GM21381 (cell line): ENCODE measurements at regions not wholly inside any gene's neighbourhood (a gene's known extent, or its start where the extent isn't known, plus 50 kb on each side); places are given as distances from the start of the nearest gene placed in this dataset.
"Not testable (repeated sequence)": the region's sequence is repeated elsewhere in the genome, so short reads cannot be mapped to it uniquely, and the experiment has no call there.

Source experiments
- ATAC-seq: cut with Tn5 transposase; IDR thresholded peaks from one replicate; pipeline ENCODE4 v1.9.1; 2021; ENCODE audit warnings: mild to moderate bottlenecking, moderate library complexity; ENCODE audit not compliant: unreplicated experiment

DNA sequence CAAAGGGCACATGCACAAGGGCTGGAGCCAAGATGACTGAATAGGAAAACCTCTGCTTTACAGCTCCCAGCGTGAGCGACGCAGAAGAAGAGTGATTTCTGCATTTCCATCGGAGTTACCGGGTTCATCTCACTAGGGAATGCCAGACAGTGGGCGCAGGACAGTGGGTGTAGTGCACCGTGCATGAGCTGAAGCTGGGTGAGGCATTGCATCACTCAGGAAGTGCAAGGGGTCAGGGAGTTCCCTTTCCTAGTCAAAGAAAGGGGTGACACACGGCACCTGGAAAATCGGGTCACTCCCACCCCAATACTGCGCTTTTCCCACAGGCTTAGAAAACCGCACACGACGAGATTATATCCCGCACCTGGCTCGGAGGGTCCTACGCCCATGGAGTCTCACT, 64.5 kb upstream of the HTR1E start:
- ATAC-seq, result not testable (repeated sequence)

GRCh38 chr6:86871681-86872080, 65.6 kb upstream of the HTR1E start:
- ATAC-seq, result no peak

DNA sequence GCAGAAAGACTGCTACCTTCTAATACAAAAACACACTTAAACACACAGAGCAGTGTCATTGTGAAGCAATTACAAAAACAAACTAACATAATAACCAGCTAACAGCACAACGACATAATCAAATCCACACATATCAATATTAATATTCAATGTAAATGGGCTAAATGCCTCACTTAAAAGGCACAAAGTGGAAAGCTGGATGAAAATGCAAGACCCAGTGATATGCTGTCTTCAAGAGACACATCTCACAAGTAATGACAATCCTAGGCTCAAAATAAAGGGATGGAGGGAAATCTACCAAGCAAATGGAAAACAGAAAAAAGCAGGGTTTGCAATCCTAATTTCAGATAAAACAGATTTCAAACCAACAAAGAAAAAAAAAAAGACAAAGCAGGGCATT, 67.8 kb upstream of the HTR1E start:
- ATAC-seq, result no peak

DNA sequence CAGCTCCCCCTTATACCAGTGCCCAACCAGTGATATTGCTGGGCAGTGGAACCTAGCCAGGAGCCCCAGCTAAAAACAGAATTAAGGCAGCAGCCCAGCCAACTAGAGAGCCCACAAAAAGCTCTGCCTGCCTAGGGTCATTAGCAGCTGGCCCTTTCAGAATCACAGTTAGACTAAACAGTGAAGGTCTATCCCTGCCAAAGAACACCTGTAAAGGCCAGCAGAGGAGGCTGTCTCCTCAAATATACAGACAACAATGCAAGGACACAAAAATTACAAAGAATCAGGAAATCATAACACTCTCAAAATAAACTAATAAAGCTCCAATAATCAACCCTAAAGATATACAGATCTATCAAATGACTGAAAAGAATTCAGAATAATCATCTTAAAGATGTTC, 77.8 kb upstream of the HTR1E start:
- no peak for ATAC-seq

DNA sequence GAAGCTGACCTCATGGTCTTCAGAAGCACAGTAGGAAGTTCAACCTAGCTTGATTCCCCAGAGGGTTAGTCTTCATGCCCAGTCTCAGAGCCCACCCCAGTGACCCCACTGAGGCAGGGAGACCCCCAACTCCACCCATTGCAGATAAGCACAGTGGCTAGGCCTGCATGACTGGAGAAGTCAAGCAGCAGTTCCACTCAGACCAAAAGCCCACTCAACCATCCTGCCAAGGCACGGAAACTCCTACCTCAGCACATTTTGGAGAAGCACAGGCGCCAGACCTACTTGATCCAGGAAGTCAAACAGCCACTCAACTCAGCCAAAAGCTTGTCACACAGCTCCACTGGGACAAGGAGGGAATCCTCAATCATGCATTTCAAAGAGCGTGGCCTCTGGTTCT, 78.4 kb upstream of the HTR1E start:
- no peak for ATAC-seq

GRCh38 chr6:86857783-86858182, 79.5 kb upstream of the HTR1E start:
- no peak for ATAC-seq

DNA sequence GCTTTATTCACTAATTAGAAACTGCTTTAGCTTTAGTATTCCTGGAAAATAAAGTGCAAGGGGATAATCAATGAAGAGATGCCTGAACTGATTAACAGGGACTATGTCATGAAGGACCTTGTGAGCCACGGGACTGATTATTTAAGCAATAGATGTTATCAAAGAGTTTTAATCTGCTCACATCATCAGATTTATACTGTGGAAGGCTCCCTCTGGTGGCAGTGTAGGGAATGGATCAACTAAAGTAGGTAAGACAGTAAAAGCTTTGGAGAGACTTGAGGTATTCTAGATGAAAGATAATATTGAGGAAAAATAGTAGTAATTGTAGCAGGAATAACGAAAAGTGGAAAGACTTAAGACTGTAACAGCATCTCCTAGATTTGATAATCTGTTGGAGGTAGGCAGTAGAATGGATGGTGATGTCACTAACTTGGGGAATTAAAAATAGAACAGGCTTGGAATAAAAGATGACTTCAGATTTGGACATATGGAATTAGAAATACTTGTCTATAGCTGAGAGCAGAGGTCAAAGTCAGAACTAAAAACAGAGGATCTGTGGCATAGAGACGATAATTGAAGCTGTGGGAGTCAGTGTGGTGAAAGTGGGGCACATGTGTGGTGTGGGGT, 80.3 kb upstream of the HTR1E start:
- ATAC-seq, result no peak

DNA sequence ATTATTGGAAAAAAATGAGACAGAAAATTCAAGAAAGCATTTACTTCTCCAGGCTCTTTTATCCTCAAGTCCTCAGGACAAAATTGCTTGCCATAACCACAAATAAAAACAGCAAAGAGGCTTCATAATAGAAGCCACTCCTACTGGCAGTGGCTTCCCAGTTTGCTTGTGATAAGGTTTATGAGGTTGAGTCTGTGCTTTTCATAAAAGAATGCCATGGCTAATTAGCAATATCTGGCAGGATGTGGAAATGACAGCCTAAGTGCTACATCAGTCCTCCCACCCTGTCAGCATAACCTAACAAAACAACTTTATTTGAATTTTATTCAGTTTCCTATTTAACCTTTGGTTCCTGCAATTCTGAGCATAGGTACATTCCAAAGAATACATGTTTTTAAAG, 80.9 kb upstream of the HTR1E start:
- no peak for ATAC-seq

DNA sequence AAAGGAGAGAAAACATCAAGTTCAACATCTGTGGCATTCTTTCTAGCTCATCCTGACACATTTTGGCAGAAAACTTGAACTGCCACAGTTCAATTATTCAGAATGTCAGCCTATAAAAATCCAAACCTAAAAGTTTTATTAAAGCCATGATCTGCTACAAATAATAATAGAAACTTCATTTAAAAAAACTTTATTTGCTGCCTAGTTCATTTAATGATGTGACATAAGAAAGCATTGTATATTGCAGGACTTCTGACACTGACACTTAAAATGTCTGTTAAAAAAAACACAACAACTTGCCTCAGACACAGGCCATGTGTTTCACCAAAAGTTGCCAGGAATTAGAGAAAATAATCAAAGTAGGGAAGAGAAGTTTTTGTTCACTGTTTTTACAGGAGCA, 88.3 kb upstream of the HTR1E start:
- ATAC-seq, result no peak

GRCh38 chr6:86832686-86833085, 104.6 kb upstream of the HTR1E start:
- no peak for ATAC-seq

GRCh38 chr6:86825436-86825835, 111.9 kb upstream of the HTR1E start:
- ATAC-seq, result no peak

GRCh38 chr6:86822747-86823146, 114.6 kb upstream of the HTR1E start:
- no peak for ATAC-seq

DNA sequence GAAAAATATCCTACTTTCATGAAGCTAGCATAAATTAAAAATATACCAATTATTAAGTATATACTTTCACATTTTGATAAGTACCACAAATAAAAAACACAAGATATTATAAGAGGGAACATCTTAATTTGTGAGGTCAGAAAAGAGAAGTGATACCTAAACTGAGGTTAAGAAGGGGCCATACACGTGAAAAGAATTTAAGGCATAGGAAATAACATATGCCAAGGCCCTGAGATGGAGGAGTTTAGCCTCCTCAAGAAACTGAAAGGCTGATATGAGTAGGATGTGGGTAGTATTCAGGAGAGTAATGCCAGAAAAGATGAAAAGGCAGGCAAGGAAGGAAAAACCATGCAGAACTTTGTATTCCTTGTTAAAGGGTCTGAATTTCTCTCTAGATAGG, 116.6 kb upstream of the HTR1E start:
- no peak for ATAC-seq

DNA sequence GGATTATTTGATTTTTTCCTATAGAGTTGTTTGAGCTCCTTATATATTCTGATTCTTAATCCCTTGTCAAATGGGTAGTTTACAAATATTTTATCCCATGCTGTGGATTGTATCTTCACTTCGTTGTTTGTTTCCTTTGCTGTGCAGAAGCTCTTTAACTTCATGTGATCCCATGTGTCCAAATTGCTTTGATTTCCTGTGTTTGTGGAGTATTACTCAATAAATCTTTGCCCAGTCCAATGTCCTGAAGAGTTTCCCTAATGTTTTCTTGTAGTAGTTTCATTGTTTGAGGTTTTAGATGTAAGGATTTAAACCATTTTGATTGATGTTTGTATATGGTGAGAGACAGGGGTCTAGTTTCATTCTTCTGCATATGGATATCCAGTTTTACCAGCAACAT, 143.7 kb upstream of the HTR1E start:
- no peak for ATAC-seq

- ATAC-seq, result no peak
Observed at GRCh38 chr6:86791476-86791875, 145.9 kb upstream of the HTR1E start.

GRCh38 chr6:86789779-86790411, 147.4 kb upstream of the HTR1E start:
- ATAC-seq, result no peak

DNA sequence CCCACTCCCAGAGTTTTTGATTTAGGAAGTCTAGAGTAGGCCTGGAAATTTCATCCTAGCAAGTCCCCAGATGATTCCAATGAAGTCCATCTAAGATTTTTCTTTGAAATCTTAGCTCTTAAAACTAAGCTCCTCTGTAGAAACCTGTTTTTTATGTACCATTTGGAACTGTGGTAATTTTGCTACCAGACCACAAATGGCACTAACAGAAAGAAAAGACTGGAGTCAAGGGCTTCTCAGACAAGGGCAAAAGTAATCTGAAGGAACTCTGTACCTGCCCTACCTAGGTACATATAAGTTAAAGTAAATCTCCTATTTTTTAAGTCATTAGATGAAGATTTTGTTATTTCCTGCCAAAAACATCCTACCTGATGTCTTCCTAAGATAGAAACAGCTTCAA, 155.0 kb upstream of the HTR1E start:
- no peak for ATAC-seq

GRCh38 chr6:86780923-86781322, 156.4 kb upstream of the HTR1E start:
- ATAC-seq, result no peak

DNA sequence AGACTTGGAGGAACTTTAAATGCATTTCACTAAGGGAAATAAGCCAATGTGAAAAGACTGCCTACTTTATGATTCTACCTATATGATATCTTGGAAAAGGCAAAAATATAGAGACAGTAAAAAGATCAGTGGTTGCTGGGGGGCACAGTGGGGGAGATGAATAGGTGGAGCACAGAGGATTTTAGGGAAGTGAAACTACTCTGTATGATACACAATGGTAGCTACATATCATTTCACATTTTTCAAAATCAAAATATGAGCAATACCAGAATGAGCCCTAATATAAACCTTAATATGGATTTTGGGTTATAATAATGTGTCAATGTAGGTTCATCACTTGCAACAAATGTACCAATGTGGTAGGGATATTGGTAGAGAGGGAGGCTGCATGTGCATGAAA, 161.4 kb upstream of the HTR1E start:
- no peak for ATAC-seq

DNA sequence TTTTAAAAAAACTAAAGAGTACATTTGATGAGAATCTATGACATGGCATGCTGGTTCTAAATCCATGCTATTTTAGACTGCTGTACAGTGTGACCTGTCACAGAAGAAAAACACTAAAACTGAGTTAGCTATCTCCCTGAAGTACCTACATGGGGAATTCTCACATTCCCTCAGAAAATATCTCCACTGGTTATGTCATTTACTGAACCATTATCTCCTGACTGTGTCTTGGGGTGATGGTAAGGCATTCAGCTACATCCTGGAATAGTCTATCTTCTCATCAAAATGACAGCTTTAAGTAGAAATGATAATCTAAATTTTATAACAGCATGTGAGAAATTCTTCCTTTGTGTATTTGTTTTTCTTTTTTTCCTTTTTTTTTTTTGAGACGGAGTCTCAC, 172.1 kb upstream of the HTR1E start:
- ATAC-seq, result no peak

DNA sequence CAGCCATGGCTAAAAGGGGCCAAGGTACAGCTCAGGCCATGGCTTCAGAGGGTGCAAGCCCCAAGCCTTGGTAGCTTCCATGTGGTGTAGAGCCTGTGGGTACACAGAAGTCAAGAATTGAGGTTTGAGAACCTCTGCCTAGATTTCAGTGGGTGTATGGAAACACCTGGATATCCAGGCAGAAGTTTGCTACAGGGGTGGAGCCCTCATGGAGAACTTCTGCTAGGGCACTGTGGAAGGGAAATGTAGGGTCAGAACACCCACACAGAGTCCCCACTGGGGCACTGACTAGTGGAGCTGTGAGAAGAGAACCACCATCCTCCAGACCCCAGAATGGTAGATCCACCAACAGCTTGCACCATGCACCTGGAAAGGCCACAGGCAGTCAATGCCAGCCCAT, 177.4 kb upstream of the HTR1E start:
- ATAC-seq, result not testable (repeated sequence)

DNA sequence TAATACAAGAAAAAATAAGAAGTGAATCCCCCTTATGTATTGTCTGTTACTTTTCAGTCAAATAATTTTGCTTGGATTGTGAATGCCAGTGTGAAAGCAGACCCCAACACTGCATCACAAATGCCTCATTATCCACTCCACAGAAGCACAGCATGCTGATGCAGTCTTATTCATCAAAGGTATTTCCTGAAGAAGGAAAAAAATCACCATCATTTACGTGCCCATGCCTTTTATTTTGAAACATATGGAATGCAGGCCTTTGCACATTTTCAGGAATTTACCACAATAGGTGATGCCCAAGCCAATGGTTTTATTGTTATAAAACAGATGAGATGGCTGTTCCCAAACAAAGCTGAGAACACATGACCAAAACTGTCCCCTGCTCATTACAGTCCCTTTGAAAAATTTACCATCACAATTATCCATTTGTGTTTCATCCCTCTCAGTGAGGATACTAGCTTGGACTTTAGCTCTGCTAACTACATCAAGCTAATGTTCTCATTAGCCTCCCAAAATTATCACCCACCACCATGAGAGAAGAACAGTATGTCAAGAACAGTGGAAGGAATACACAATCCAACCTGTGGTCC, 180.6 kb upstream of the HTR1E start:
- ATAC-seq, result no peak

DNA sequence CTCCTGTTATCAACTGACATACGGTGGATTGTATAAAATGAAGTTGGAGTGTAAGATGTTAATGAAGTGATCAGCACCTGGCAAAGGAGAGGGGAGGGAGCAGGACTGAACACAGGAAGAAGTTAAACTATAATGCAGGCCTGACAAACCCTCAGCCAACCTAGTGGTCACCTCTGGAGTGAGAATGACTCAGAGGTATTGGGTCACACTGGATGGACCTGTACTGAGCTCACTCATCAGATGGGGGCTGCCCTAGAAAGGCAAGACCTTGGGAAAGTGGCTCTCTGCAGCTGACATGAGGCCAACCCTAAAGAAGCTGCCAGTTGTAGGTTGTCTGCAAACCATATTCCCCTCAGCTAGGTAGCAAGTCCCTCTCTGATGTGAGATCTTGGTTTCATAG, 193.3 kb upstream of the HTR1E start:
- no peak for ATAC-seq
